Vagina (tissue), 2 donors: ENCODE measurements at regions not wholly inside any gene's neighbourhood (a gene's known extent, or its start where the extent isn't known, plus 50 kb on each side); places are given as distances from the start of the nearest gene placed in this dataset.

Experiments used
- DNase-seq, 2 donors: peaks; one replicate each; pipeline ENCODE4 v3.0.0-alpha.2; 2017; ENCODE audit errors: extremely low spot score in 2 of 2
- H3K27ac ChIP-seq: fragments of 200-600 bp; sonication (generic); one replicate; pipeline ENCODE4 v1.5.1; 2019
- H3K27me3 ChIP-seq: fragments of 200-600 bp; sonication (generic); one replicate; pipeline ENCODE4 v1.5.1; 2019
- H3K36me3 ChIP-seq, 2 donors: fragments of 200-600 bp; sonication (generic); one replicate each; pipeline ENCODE4 v1.5.1; 2017 to 2019
- H3K4me1 ChIP-seq: fragments of 200-600 bp; sonication (generic); one replicate; pipeline ENCODE4 v1.5.1; 2019
- H3K4me3 ChIP-seq, 2 donors: fragments of 200-600 bp; sonication (generic); 1 replicate in 1 of 2; 2 replicates in 1 of 2; pipeline ENCODE4 v1.5.1; 2016 to 2019
- H3K9me3 ChIP-seq: fragments of 200-600 bp; sonication (generic); one replicate; pipeline ENCODE4 v1.5.1; 2019
- CTCF ChIP-seq, 3 experiments: fragments of 450-650 bp in 2 of 3; fragments of 200-600 bp in 1 of 3; sonication (generic) in 1 of 3; IDR thresholded peaks; one replicate each; pipeline ENCODE4 v1.5.1; 2017 to 2019; ENCODE audit warnings: antibody characterized with exemption in 3 of 3, mild to moderate bottlenecking in 2 of 3, moderate library complexity in 2 of 3
- POLR2A ChIP-seq, 2 donors: fragments of 450-650 bp; IDR thresholded peaks; one replicate each; pipeline ENCODE4 v1.6.1; 2017; ENCODE audit warnings: antibody characterized with exemption in 2 of 2, mild to moderate bottlenecking in 2 of 2, moderate library complexity in 2 of 2
- POLR2AphosphoS5 ChIP-seq, 2 donors: sonication (generic); formaldehyde crosslinking; IDR thresholded peaks; one replicate each; pipeline ENCODE4 v1.9.0; 2017; ENCODE audit warnings: antibody characterized with exemption in 2 of 2, mild to moderate bottlenecking in 2 of 2, low read depth in 1 of 2; ENCODE audit not compliant: insufficient read depth in 1 of 2
- intact Hi-C: fragments of 100-400 bp; cut with DNase I; formaldehyde crosslinking; loops from one replicate; pipeline ENCODE4 v1.15.1; 2023

- Histone ChIP-seq H3K4me3 (no peak overlapping the region), H3K27ac (no peak overlapping the region), H3K9me3 (no peaks in the 10 kb centered on the region), H3K27me3 (no peaks in the 10 kb centered on the region), H3K36me3 (no peaks in the 10 kb centered on the region), H3K4me1 (no peaks in the 10 kb centered on the region)
- intact Hi-C loops, result no loop called here
- DNase-seq, result no peak
- no peak for TF ChIP-seq POLR2AphosphoS5 (IDR thresholded peaks at IDR 0.05; ENCODE audit: insufficient read depth in 1 of 2, low read depth in 1 of 2)
These were observed 596.0 kb downstream of the SLC16A7 start for GRCh38 chr12:60191676-60192359.

GRCh38 chr12:60194678-60195077 lies 598.8 kb downstream of the SLC16A7 start:
- no peak for DNase-seq
- no peak overlapping the region for H3K4me3 ChIP-seq
- TF ChIP-seq POLR2A (IDR thresholded peaks at IDR 0.05) (no peak), CTCF (IDR thresholded peaks at IDR 0.05) (no peak), POLR2AphosphoS5 (IDR thresholded peaks at IDR 0.05; ENCODE audit: insufficient read depth in 1 of 2, low read depth in 1 of 2) (no peak)
- no peaks in the 10 kb centered on the region for H3K9me3 ChIP-seq
- intact Hi-C loops, result no loop called here
- H3K27me3 ChIP-seq, result no peaks in the 10 kb centered on the region
- H3K27ac ChIP-seq, result no peak overlapping the region
- no peaks in the 10 kb centered on the region for H3K36me3 ChIP-seq
- no peaks in the 10 kb centered on the region for H3K4me1 ChIP-seq

GRCh38 chr12:60195483-60195882 lies 599.7 kb downstream of the SLC16A7 start:
- intact Hi-C loops, result no loop called here
- H3K27me3 ChIP-seq, result no peaks in the 10 kb centered on the region
- no peak overlapping the region for H3K4me3 ChIP-seq
- no peaks in the 10 kb centered on the region for H3K4me1 ChIP-seq
- no peaks in the 10 kb centered on the region for H3K9me3 ChIP-seq
- H3K36me3 ChIP-seq, result no peaks in the 10 kb centered on the region
- H3K27ac ChIP-seq, result no peak overlapping the region
- DNase-seq, result no peak
- no peak for TF ChIP-seq CTCF (IDR thresholded peaks at IDR 0.05)
- no peak for TF ChIP-seq POLR2AphosphoS5 (IDR thresholded peaks at IDR 0.05; ENCODE audit: insufficient read depth in 1 of 2, low read depth in 1 of 2)
- no peak for TF ChIP-seq POLR2A (IDR thresholded peaks at IDR 0.05)

GRCh38 chr12:60196366-60196765 lies 600.5 kb downstream of the SLC16A7 start:
- Histone ChIP-seq H3K36me3 (no peaks in the 10 kb centered on the region), H3K9me3 (no peaks in the 10 kb centered on the region), H3K4me3 (no peak overlapping the region), H3K4me1 (no peaks in the 10 kb centered on the region), H3K27me3 (no peaks in the 10 kb centered on the region), H3K27ac (no peak overlapping the region)
- TF ChIP-seq POLR2AphosphoS5 (IDR thresholded peaks at IDR 0.05; ENCODE audit: insufficient read depth in 1 of 2, low read depth in 1 of 2), result no peak
- no peak for TF ChIP-seq POLR2A (IDR thresholded peaks at IDR 0.05)
- intact Hi-C loops, result no loop called here
- DNase-seq, result no peak

GRCh38 chr12:60197589-60197988 lies 601.8 kb downstream of the SLC16A7 start:
- Histone ChIP-seq H3K9me3 (no peaks in the 10 kb centered on the region), H3K36me3 (no peaks in the 10 kb centered on the region), H3K27ac (no peak overlapping the region), H3K27me3 (no peaks in the 10 kb centered on the region), H3K4me3 (no peak overlapping the region), H3K4me1 (no peaks in the 10 kb centered on the region)
- TF ChIP-seq CTCF (IDR thresholded peaks at IDR 0.05), result no peak
- no peak for TF ChIP-seq POLR2AphosphoS5 (IDR thresholded peaks at IDR 0.05; ENCODE audit: insufficient read depth in 1 of 2, low read depth in 1 of 2)
- no peak for TF ChIP-seq POLR2A (IDR thresholded peaks at IDR 0.05)
- intact Hi-C loops, result no loop called here
- no peak for DNase-seq

- Histone ChIP-seq H3K4me3 (no peak overlapping the region), H3K9me3 (no peaks in the 10 kb centered on the region), H3K4me1 (no peaks in the 10 kb centered on the region), H3K27me3 (no peaks in the 10 kb centered on the region), H3K27ac (no peak overlapping the region), H3K36me3 (no peaks in the 10 kb centered on the region)
- TF ChIP-seq POLR2AphosphoS5 (IDR thresholded peaks at IDR 0.05; ENCODE audit: insufficient read depth in 1 of 2, low read depth in 1 of 2) (no peak), CTCF (IDR thresholded peaks at IDR 0.05) (no peak), POLR2A (IDR thresholded peaks at IDR 0.05) (no peak)
- intact Hi-C loops, result no loop called here
- no peak for DNase-seq
These were observed 606.1 kb downstream of the SLC16A7 start for GRCh38 chr12:60201891-60202290.
